NT2/D1 (cell line): ENCODE measurements at regions not wholly inside any gene's neighbourhood (a gene's known extent, or its start where the extent isn't known, plus 50 kb on each side); places are given as distances from the start of the nearest gene placed in this dataset.
"Not testable (repeated sequence)": the region's sequence is repeated elsewhere in the genome, so short reads cannot be mapped to it uniquely, and the experiment has no call there.

ENCODE experiments used
- SUZ12 ChIP-seq: IDR thresholded peaks from 2 replicates; pipeline ENCODE4 v1.6.1; 2011; ENCODE audit not compliant: insufficient read length, insufficient read depth; ENCODE audit errors: extremely low read depth
- ZNF274 ChIP-seq: IDR thresholded peaks from 2 replicates; pipeline ENCODE4 v1.6.1; 2011; ENCODE audit warnings: mild to moderate bottlenecking, low read depth, low read length

- not testable (repeated sequence) for TF ChIP-seq ZNF274, SUZ12
Observed at GRCh38 chr7:149579365-149579764, 81.8 kb upstream of the ZNF746 start.
